Erythroblast (primary cell): ENCODE measurements at regions not wholly inside any gene's neighbourhood (a gene's known extent, or its start where the extent isn't known, plus 50 kb on each side); places are given as distances from the start of the nearest gene placed in this dataset.

Experiments
- GATA1 ChIP-seq: IDR thresholded peaks from 2 replicates; pipeline ENCODE4 v1.6.1; 2011; ENCODE audit warnings: low read depth, mild to moderate bottlenecking, control low read depth, low read length, moderate library complexity
- POLR2A ChIP-seq: IDR thresholded peaks from 2 replicates; pipeline ENCODE4 v1.6.1; 2011; ENCODE audit warnings: mild to moderate bottlenecking, low read length

DNA sequence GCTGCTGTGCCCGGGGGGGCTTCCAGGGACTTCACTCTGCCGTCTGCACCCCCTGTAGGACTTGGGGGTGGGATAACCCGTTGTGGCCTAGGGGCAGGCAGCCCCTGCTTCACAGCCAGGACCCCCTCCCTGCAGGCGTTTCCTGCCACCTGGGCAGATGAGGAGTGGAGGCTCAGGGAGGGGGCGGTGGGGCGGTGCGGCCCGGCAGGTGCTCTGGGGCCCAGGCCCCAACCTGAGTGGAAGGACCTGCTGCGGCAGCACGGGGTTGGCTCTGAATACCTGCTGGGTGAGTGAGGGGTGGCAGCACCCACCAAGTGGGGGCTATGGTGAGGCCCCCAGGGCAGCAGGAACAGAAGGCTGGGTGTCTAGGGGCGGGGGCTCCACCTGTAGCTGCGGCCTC lies 78.6 kb upstream of the TTC34 start:
- no peak for TF ChIP-seq POLR2A
- no peak for TF ChIP-seq GATA1
